Bronchial epithelial cell (primary cell): ENCODE measurements at regions not wholly inside any gene's neighbourhood (a gene's known extent, or its start where the extent isn't known, plus 50 kb on each side); places are given as distances from the start of the nearest gene placed in this dataset.

ENCODE experiments used
- DNase-seq: peaks from one replicate; pipeline ENCODE4 v3.0.0-alpha.2; 2010; ENCODE audit warnings: low read depth
- FAIRE-seq: peaks from 2 replicates; lab custom pipeline; 2011; peaks lifted over from hg19 to GRCh38; lab: Jason Lieb, UNC
- H3K27me3 ChIP-seq: 2 replicates; pipeline ENCODE4 v1.5.1; 2011; ENCODE audit warnings: low read length; ENCODE audit not compliant: control insufficient read depth, insufficient read depth
- H3K36me3 ChIP-seq: 2 replicates; pipeline ENCODE4 v1.5.1; 2011; ENCODE audit warnings: low read length; ENCODE audit not compliant: control insufficient read depth, insufficient read depth
- H3K4me3 ChIP-seq: 2 replicates; pipeline ENCODE4 v1.5.1; 2011; ENCODE audit warnings: mild to moderate bottlenecking, low read depth, low read length, control low read depth
- CTCF ChIP-seq: IDR thresholded peaks from 2 replicates; pipeline ENCODE4 v1.5.1; 2011; ENCODE audit warnings: mild to moderate bottlenecking, moderate library complexity, low read length, control low read depth, inconsistent platforms; ENCODE audit not compliant: insufficient read depth, severe bottlenecking

DNA sequence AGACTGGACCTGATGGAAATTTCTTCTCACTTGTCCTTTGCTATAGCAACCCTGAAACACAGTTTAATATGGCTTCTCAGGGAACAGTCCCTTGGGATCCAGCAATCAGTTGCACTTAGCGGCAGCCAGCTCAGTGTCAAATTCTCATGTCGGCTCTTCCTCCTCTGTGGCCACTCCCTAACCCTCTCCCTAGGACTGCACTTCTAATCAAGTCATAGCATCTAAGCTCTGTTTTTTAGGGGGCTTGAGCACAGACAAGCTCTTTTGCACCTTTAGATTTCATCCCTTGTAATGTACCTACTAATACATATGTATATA is 250.5 kb upstream of the TLE3 start:
- Histone ChIP-seq H3K27me3 (peaks cover 10% of the 10 kb centered on the region), H3K36me3 (no peaks in the 10 kb centered on the region), H3K4me3 (no peak overlapping the region)
- FAIRE-seq (no peak), DNase-seq (no peak)
- no peak for TF ChIP-seq CTCF

GRCh38 chr15:70347321-70348225 is 249.9 kb upstream of the TLE3 start:
- H3K4me3 ChIP-seq = no peak overlapping the region
- FAIRE-seq (no peak), DNase-seq (no peak)
- peaks cover 10% of the 10 kb centered on the region for H3K27me3 ChIP-seq
- H3K36me3 ChIP-seq = no peaks in the 10 kb centered on the region
- TF ChIP-seq CTCF = no peak

GRCh38 chr15:70345251-70346019 is 247.7 kb upstream of the TLE3 start:
- H3K4me3 ChIP-seq = no peak overlapping the region
- H3K27me3 ChIP-seq = peaks cover 4% of the 10 kb centered on the region
- FAIRE-seq (no peak), DNase-seq (no peak)
- TF ChIP-seq CTCF = no peak
- H3K36me3 ChIP-seq = no peaks in the 10 kb centered on the region

GRCh38 chr15:70344666-70345065 is 246.9 kb upstream of the TLE3 start:
- no peak for FAIRE-seq
- no peak for TF ChIP-seq CTCF

GRCh38 chr15:70343961-70344621 is 246.4 kb upstream of the TLE3 start:
- FAIRE-seq (no peak), DNase-seq (no peak)
- peaks cover 4% of the 10 kb centered on the region for H3K27me3 ChIP-seq
- no peak for TF ChIP-seq CTCF
- no peaks in the 10 kb centered on the region for H3K36me3 ChIP-seq
- H3K4me3 ChIP-seq = no peak overlapping the region

More at GRCh38 chr15:70344666-70345065, 246.9 kb upstream of the TLE3 start:
- Histone ChIP-seq H3K4me3 (no peak overlapping the region), H3K36me3 (no peaks in the 10 kb centered on the region), H3K27me3 (peaks cover 4% of the 10 kb centered on the region)
- no peak for DNase-seq
